ENCODE measurements at regions not wholly inside any gene's neighbourhood (a gene's known extent, or its start where the extent isn't known, plus 50 kb on each side); places are given as distances from the start of the nearest gene placed in this dataset.

- TF ChIP-seq CTCF (IDR thresholded peaks at IDR 0.05) (no peak), POLR2A (IDR thresholded peaks at IDR 0.05) (no peak)
Observed at GRCh38 chr4:41865981-41866798, 69.0 kb upstream of the TMEM33 start.

Data from esophagus squamous epithelium (tissue), 4 donors.